Osteoblast (primary cell): ENCODE measurements at regions not wholly inside any gene's neighbourhood (a gene's known extent, or its start where the extent isn't known, plus 50 kb on each side); places are given as distances from the start of the nearest gene placed in this dataset.

ENCODE experiments used
- DNase-seq: peaks from one replicate; pipeline ENCODE4 v3.0.0; 2011; ENCODE audit warnings: low spot score, mixed read lengths; ENCODE audit not compliant: insufficient read length; ENCODE audit errors: missing footprints
- H2AFZ ChIP-seq: 2 replicates; pipeline ENCODE4 v1.6.0; 2011; ENCODE audit warnings: mild to moderate bottlenecking, low read length
- H3K27ac ChIP-seq: 2 replicates; pipeline ENCODE4 v1.5.1; 2011; ENCODE audit warnings: mild to moderate bottlenecking, low read depth, low read length, moderate library complexity
- H3K27me3 ChIP-seq: 2 replicates; pipeline ENCODE4 v1.6.0; 2012; ENCODE audit warnings: mild to moderate bottlenecking, control low read depth, inconsistent platforms, low read length, moderate library complexity; ENCODE audit not compliant: insufficient read depth
- H3K36me3 ChIP-seq: 2 replicates; pipeline ENCODE4 v1.5.1; 2011; ENCODE audit warnings: mild to moderate bottlenecking, low read length, control low read depth, moderate library complexity; ENCODE audit not compliant: insufficient read depth
- H3K4me1 ChIP-seq: 2 replicates; pipeline ENCODE4 v1.5.1; 2011; ENCODE audit warnings: mild to moderate bottlenecking, low read length, control low read depth, moderate library complexity; ENCODE audit not compliant: insufficient read depth
- H3K4me2 ChIP-seq: 2 replicates; pipeline ENCODE4 v1.6.0; 2011; ENCODE audit warnings: mild to moderate bottlenecking, low read length; ENCODE audit not compliant: insufficient read depth
- H3K4me3 ChIP-seq: fragments of 200-600 bp; sonication (generic); 3 replicates; pipeline ENCODE4 v1.5.1; 2012; ENCODE audit warnings: mild to moderate bottlenecking, low read length, inconsistent platforms; ENCODE audit not compliant: insufficient read depth
- H3K79me2 ChIP-seq: 2 replicates; pipeline ENCODE4 v1.6.0; 2012; ENCODE audit warnings: mild to moderate bottlenecking, low read length, control low read depth, inconsistent platforms; ENCODE audit not compliant: insufficient read depth
- H3K9me3 ChIP-seq: 2 replicates; pipeline ENCODE4 v1.5.1; 2011; ENCODE audit warnings: low read depth, low read length, control low read depth
- H4K20me1 ChIP-seq: 2 replicates; pipeline ENCODE4 v1.6.0; 2012; ENCODE audit warnings: mild to moderate bottlenecking, low read length, control low read depth; ENCODE audit not compliant: insufficient read depth
- TF ChIP-seq, protein P1 (sequence below): IDR thresholded peaks from 2 replicates; pipeline ENCODE4 v1.5.1; 2011; ENCODE audit warnings: mild to moderate bottlenecking, low read depth, low read length, moderate library complexity; ENCODE audit errors: extremely low read depth

DNA sequence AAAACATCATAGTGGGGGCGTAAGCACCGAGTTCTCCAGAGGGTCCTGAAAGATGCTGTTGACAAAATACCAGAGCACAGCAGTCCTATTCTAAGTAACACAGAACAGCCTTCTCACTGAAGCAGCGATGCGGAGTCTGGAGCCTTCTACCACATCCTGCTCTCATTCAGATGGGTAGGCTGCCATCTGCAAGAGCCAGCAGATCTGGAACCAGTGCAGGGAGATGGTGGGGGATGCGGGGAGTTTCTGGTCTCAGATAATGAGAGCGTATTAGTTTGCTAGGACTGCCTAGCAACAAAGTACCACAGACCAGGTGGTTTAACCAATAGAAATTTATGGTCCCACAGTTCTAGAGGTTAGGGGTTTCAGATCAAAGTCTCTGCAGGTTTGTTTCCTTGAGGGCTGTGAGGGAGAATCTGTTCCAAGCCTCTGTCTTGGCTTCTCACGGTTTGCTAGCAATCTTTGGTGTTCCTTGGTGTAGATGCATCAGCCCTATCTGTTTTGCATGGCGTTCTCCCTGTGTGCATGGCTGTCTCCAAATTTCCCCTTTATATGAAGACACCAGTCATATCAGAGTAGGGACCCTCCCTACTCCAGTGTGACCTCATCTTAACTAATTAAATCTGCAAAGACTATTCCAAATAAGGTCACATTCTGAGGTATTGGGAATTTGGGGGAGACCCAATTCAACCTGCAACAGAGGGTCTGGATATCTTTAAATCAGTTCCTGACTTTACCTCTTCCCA, 52.0 kb upstream of the STEAP1B start:
- Histone ChIP-seq H3K9me3 (no peaks in the 10 kb centered on the region), H3K27ac (no peak overlapping the region), H3K4me3 (no peak overlapping the region), H4K20me1 (no peaks in the 10 kb centered on the region), H3K4me1 (peaks cover 16% of the 10 kb centered on the region), H3K36me3 (no peaks in the 10 kb centered on the region), H3K79me2 (no peaks in the 10 kb centered on the region), H3K4me2 (no peak overlapping the region), H2AFZ (no peak overlapping the region), H3K27me3 (peaks cover 30% of the 10 kb centered on the region)
- DNase-seq, result no peak
- TF ChIP-seq, protein P1, sequence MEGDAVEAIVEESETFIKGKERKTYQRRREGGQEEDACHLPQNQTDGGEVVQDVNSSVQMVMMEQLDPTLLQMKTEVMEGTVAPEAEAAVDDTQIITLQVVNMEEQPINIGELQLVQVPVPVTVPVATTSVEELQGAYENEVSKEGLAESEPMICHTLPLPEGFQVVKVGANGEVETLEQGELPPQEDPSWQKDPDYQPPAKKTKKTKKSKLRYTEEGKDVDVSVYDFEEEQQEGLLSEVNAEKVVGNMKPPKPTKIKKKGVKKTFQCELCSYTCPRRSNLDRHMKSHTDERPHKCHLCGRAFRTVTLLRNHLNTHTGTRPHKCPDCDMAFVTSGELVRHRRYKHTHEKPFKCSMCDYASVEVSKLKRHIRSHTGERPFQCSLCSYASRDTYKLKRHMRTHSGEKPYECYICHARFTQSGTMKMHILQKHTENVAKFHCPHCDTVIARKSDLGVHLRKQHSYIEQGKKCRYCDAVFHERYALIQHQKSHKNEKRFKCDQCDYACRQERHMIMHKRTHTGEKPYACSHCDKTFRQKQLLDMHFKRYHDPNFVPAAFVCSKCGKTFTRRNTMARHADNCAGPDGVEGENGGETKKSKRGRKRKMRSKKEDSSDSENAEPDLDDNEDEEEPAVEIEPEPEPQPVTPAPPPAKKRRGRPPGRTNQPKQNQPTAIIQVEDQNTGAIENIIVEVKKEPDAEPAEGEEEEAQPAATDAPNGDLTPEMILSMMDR, result no peak

DNA sequence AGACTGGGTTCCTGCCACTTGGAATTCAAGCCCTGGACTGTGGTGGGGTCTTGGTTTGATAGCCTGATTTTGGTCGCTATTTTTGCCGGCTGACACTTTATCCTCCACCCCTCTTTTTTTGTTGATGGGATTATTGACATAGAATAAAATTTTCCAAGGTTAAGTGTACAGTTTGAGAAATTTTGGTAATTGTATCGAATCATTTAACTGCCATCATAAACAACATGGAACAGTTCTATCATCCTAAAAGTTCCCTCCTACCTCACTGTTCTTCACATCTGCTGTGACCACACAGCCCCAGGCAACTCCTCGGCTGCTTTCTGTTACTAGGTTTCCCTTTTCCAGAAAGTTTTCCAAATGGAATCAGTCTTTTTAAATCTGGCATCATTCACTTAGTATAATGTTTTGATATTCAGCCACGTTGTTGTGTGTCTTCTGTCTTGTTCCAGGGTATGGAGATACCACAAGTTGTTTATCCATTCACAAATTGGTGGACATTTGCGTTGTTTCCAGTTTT, 50.6 kb upstream of the STEAP1B start:
- H3K4me1 ChIP-seq, result peaks cover 16% of the 10 kb centered on the region
- H3K9me3 ChIP-seq, result no peaks in the 10 kb centered on the region
- no peak overlapping the region for H2AFZ ChIP-seq
- H3K36me3 ChIP-seq, result no peaks in the 10 kb centered on the region
- no peak overlapping the region for H3K4me3 ChIP-seq
- TF ChIP-seq, protein P1, result no peak
- DNase-seq, result no peak
- no peak overlapping the region for H3K27ac ChIP-seq
- peak overlapping the region; percentile 86 for H3K4me2 ChIP-seq
- H3K27me3 ChIP-seq, result peaks cover 34% of the 10 kb centered on the region
- H4K20me1 ChIP-seq, result no peaks in the 10 kb centered on the region
- H3K79me2 ChIP-seq, result no peaks in the 10 kb centered on the region

DNA sequence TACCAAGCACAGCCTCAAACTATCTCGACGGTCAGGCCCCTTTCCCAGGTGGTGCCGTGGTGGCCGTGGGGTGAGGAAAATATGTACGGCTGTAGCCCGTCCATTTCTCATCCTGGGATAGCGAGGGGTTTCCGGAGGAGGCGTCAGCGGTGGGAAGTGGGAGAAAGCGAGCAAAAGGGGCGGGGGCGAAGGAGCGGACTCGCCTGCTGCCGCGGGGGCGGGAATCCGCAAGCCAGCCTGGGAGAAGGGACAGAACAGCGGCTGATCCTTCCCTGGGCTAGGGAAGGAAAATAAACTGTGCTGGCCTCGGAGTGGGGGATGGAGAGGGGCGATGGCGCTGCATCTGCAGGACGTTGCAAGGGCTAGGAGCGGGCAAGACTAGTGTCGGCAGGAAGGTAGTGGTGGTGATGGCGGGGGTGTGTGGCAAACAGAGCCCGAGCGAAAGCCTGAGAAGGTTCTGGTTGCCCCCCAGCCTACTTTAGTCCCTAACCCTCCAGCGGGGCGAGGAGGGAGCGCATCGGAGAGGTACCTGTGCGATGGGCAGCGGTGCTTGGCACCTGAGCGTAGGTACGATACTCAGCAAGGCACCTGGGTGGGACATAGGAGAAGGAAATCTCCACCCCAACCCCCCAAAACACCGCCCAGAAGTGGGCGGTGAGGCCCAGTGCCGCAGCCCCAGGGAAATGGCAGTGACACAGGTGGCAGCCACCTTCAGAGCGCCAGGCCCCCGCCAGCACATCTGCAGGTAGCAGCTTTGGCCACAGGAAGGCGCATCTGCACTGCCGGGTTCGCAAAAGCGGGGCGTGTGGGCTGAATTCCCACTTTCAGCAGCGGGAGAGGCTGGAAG, 49.9 kb upstream of the STEAP1B start:
- TF ChIP-seq, protein P1, result peak; percentile 40
- no peaks in the 10 kb centered on the region for H3K36me3 ChIP-seq
- peak; percentile 77 for DNase-seq

More for the DNA sequence above, 49.9 kb upstream of the STEAP1B start:
- Histone ChIP-seq H2AFZ (peak overlapping the region; percentile 94), H3K4me3 (peak overlapping the region; percentile 73), H3K4me2 (peak overlapping the region; percentile 86), H3K27me3 (peaks cover 40% of the 10 kb centered on the region), H3K27ac (no peak overlapping the region), H3K79me2 (no peaks in the 10 kb centered on the region), H3K4me1 (peaks cover 16% of the 10 kb centered on the region), H4K20me1 (no peaks in the 10 kb centered on the region), H3K9me3 (no peaks in the 10 kb centered on the region)
